Mesodermal cell (in vitro differentiated cells): ENCODE measurements at regions not wholly inside any gene's neighbourhood (a gene's known extent, or its start where the extent isn't known, plus 50 kb on each side); places are given as distances from the start of the nearest gene placed in this dataset.

Experiments used
- H3K27ac ChIP-seq: 2 replicates; pipeline ENCODE4 v1.7.0; 2013; ENCODE audit warnings: mild to moderate bottlenecking, low read depth, low read length, moderate library complexity; ENCODE audit not compliant: severe bottlenecking
- H3K36me3 ChIP-seq: 2 replicates; pipeline ENCODE4 v1.7.1; 2013; ENCODE audit warnings: mild to moderate bottlenecking, low read length, moderate library complexity; ENCODE audit not compliant: control insufficient read depth, insufficient read depth
- H3K4me1 ChIP-seq: one replicate; pipeline ENCODE4 v1.7.1; 2013; ENCODE audit warnings: mild to moderate bottlenecking, low read length; ENCODE audit not compliant: insufficient read depth, control insufficient read depth, poor library complexity, severe bottlenecking
- H3K4me3 ChIP-seq: 2 replicates; pipeline ENCODE4 v1.7.0; 2013; ENCODE audit warnings: low read length, control low read depth, mild to moderate bottlenecking; ENCODE audit not compliant: insufficient read depth, poor library complexity, severe bottlenecking; ENCODE audit errors: extremely low read depth
- H3K9me3 ChIP-seq: 2 replicates; pipeline ENCODE4 v1.7.1; 2013; ENCODE audit warnings: mild to moderate bottlenecking, low read length, moderate library complexity; ENCODE audit not compliant: control insufficient read depth
- WGBS, 2 experiments: methylation state at CpG; one replicate each; pipeline ENCODE4 v1.1.5; 2013; ENCODE audit warnings: missing lambda C conversion rate in 2 of 2; ENCODE audit not compliant: insufficient coverage in 2 of 2; 5-methylcytosine and 5-hydroxymethylcytosine counted together

DNA sequence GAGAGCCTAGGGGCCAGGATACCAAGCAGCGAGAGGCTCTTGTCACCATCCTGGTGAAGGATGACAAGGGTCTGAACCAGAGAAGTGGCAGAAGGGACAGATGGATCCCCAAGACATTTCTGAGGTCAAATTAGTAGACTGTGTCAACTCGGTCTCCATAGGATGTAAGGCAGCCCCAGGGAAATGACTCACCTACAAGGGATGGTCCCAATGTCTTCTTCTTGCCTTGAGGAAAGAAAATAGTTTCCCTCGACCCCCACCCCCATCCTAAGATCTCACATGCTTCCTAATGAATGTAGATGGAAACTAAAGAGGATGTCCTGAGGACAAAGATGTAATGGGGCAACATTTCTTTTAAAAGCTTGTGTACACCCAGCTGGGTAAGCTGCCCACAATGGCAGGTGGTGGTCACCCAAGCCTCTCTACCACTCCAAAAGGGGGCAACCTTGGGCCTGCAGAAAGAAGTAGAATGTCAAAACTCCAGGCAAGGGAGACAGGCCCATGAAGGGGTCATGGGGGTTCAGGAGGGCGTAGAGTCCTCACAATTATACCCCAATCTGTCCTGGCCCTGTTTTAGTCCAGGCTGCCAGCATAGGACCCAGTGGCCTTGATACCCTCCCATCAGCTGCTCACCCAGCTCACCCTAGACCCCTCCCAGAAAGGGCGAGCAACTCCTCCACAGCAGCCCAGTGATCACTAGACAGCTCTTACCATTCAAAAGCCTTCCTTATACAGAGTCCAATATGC, 187.4 kb downstream of the ACTL7B start:
- WGBS, 2 experiments, result 87 to 96% methylated on average over 3 of the region's 5 CpGs
- Histone ChIP-seq H3K36me3 (no peaks in the 10 kb centered on the region), H3K27ac (no peak overlapping the region), H3K4me1 (peaks cover 3% of the 10 kb centered on the region), H3K9me3 (no peaks in the 10 kb centered on the region), H3K4me3 (no peak overlapping the region)

- no peaks in the 10 kb centered on the region for H3K36me3 ChIP-seq
- no peak overlapping the region for H3K4me3 ChIP-seq
- peaks cover 5% of the 10 kb centered on the region for H3K4me1 ChIP-seq
- H3K9me3 ChIP-seq, result no peaks in the 10 kb centered on the region
- WGBS, 2 experiments, result 80 to 86% methylated on average over 1 to 2 of the region's 3 CpGs
- H3K27ac ChIP-seq, result no peak overlapping the region
These were observed 189.5 kb downstream of the ACTL7B start for GRCh38 chr9:108666240-108666784.

DNA sequence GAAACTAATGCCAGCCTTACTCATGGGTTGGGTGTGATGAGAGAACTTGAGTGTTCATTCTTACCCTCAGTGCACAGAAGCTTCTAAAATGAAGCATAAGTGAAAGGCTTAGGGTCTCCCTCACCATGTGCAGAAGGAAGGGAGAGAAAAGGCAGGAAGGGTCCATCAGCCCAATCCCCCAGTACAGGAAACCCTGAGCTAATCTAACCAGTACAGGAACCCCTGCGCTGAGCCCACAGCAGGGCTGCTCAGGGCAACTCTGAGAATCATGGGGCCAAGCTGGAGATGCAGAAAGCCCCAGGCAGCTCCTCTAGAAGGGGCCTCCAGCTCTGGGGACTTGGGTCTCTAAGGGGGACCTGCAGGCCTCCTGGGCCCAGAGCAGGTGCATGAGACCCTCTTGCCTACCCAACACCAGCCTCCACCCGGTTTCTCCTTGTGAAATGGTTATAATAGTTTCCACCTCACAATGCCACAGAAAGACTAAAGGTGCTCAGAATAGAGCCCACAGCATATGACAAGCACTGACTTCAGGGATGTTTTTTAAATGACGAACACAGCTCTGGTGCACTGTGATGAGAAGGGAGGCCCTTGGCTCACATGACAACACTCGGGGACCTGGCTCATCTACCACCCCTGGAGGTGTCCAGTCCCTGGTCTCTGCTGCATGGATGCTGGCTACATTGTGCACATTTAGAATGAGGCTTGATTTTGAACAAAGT, 190.1 kb downstream of the ACTL7B start:
- Histone ChIP-seq H3K36me3 (no peaks in the 10 kb centered on the region), H3K9me3 (peaks cover 6% of the 10 kb centered on the region), H3K4me1 (peaks cover 5% of the 10 kb centered on the region), H3K4me3 (no peak overlapping the region), H3K27ac (no peak overlapping the region)
- whole genome bisulfite sequencing, 2 experiments, result 88 to 100% methylated on average over 1 to 2 of the region's 4 CpGs

- H3K4me1 ChIP-seq, result peaks cover 5% of the 10 kb centered on the region
- WGBS, 2 experiments, result 80 to 90% methylated on average over 2 to 3 of the region's 5 CpGs
- no peak overlapping the region for H3K4me3 ChIP-seq
- peaks cover 16% of the 10 kb centered on the region for H3K9me3 ChIP-seq
- H3K27ac ChIP-seq, result no peak overlapping the region
- no peaks in the 10 kb centered on the region for H3K36me3 ChIP-seq
These were observed 191.2 kb downstream of the ACTL7B start for GRCh38 chr9:108664309-108665255.

- no peak overlapping the region for H3K4me3 ChIP-seq
- 67 to 71% methylated on average over 1 to 2 of the region's 2 CpGs for WGBS, 2 experiments
- no peaks in the 10 kb centered on the region for H3K36me3 ChIP-seq
- H3K9me3 ChIP-seq, result peaks cover 22% of the 10 kb centered on the region
- H3K4me1 ChIP-seq, result peaks cover 2% of the 10 kb centered on the region
- no peak overlapping the region for H3K27ac ChIP-seq
These were observed 192.4 kb downstream of the ACTL7B start for GRCh38 chr9:108663422-108663821.

- WGBS, 2 experiments, result 81 to 100% methylated on average over 2 to 4 of the region's 4 CpGs
- peaks cover 2% of the 10 kb centered on the region for H3K4me1 ChIP-seq
- H3K27ac ChIP-seq, result no peak overlapping the region
- peaks cover 22% of the 10 kb centered on the region for H3K9me3 ChIP-seq
- H3K36me3 ChIP-seq, result no peaks in the 10 kb centered on the region
- no peak overlapping the region for H3K4me3 ChIP-seq
These were observed 192.8 kb downstream of the ACTL7B start for GRCh38 chr9:108662956-108663355.

DNA sequence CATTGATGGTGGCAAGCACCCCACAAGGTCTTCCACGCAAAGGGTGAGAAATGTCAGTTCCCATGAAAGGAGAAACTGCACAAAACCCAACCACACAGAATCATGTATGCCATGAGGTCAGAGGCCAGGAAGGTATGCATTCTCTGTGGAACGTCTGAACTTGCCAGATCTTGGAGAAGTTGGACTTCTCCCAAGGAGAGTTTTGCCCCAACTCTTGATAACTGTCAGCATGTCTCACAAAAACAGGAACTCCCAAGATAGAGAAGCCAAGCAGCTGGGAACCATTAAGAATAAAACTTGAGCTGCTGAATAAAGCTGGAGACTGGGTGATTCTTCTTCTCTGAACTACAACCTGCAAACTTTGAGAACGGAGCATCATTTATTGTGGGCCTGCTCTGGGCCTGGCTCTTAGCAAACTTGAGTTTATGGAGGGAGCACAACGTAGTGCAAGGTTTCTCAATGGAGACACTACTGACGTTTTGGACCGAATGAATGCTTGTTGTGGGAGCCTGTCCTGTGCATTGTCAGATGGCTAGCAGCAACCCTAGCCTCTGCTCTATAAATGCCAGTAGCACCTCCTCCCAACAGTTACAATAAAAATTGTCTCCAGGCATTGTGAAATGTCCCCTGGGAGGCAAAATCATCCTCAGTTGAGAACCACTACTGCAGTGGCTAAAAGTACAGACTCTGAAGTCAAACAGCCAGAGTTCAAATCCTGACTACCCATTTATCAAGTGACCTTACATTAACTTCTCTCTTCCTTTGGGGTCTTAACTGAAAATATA, 193.5 kb downstream of the ACTL7B start:
- Histone ChIP-seq H3K36me3 (no peaks in the 10 kb centered on the region), H3K9me3 (peaks cover 22% of the 10 kb centered on the region), H3K4me3 (no peak overlapping the region), H3K4me1 (peaks cover 2% of the 10 kb centered on the region), H3K27ac (no peak overlapping the region)
- WGBS, 2 experiments, result 90 to 93% methylated on average over 2 to 4 of the region's 6 CpGs

DNA sequence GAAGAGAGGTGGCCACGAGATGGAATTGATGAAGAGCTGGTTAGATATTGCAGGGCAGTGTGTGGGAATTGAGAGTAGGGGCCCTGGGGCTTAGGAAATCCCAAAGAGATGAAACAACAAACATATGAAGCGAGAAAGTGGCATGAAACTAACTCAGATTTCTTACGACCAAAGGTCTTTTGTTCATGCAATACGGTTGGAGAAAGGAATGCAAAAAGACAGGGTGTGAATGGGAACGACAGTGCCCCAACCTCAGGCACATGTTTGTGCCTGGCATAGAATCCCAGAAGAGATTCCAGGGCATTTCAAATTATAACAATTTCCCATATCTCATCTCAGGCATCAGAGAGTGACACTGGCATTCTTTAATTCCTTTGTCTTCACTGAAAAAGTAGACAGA, 199.2 kb downstream of the ACTL7B start:
- Histone ChIP-seq H3K27ac (no peak overlapping the region), H3K4me3 (no peak overlapping the region), H3K4me1 (no peaks in the 10 kb centered on the region), H3K36me3 (no peaks in the 10 kb centered on the region), H3K9me3 (peaks cover 22% of the 10 kb centered on the region)
- WGBS, 2 experiments, result 87 to 89% methylated on average over 4 of the region's 5 CpGs

GRCh38 chr9:108655818-108656217, 200.0 kb downstream of the ACTL7B start:
- 90 to 92% methylated on average over 4 to 5 of the region's 7 CpGs for WGBS, 2 experiments
- no peak overlapping the region for H3K27ac ChIP-seq
- no peaks in the 10 kb centered on the region for H3K36me3 ChIP-seq
- H3K4me1 ChIP-seq, result no peaks in the 10 kb centered on the region
- H3K9me3 ChIP-seq, result peaks cover 17% of the 10 kb centered on the region
- no peak overlapping the region for H3K4me3 ChIP-seq

DNA sequence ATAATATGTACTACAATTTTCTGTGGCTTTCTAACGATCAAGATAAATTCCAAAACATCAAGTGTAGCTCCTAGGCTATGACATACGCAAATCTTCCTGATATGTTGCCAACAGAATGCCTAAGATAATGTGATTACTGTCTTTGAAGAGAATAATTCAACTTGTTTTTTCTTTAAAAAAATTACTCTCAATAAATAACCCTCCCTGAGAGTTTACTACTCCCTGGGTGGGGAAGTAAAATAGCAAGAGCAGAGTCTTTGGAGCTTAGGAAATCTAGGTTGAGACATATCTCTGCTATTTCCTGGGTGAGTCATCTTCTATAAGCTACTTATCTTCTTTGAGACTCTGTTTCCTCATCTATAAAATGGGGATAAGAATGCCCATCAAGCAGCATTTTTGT, 201.2 kb downstream of the ACTL7B start:
- 88% methylated on average over 1 of the region's 2 CpGs; no CpG with 5 or more reads in 1 of the 2 experiments for whole genome bisulfite sequencing, 2 experiments
- Histone ChIP-seq H3K27ac (no peak overlapping the region), H3K36me3 (no peaks in the 10 kb centered on the region), H3K4me3 (no peak overlapping the region), H3K9me3 (peaks cover 6% of the 10 kb centered on the region), H3K4me1 (no peaks in the 10 kb centered on the region)
